Activated CD4-positive, alpha-beta T cell treated with anti-CD3 and anti-CD28 coated beads, Interleukin-2, amount 10 ng/mL, durations not matched to agents 7 days and 5 days (primary cell): ENCODE measurements at regions not wholly inside any gene's neighbourhood (a gene's known extent, or its start where the extent isn't known, plus 50 kb on each side); places are given as distances from the start of the nearest gene placed in this dataset.

Experiments used
- CTCF ChIA-PET: fragments of 350-600 bp; sonication (Branson Sonifier 250); formaldehyde crosslinking; loops from one replicate; lab custom pipeline; 2021; ENCODE audit warnings: antibody characterized with exemption; lab: Charles Lee
- POLR2A ChIA-PET: fragments of 350-600 bp; sonication (Branson Sonifier 250); formaldehyde crosslinking; loops from one replicate; lab custom pipeline; 2021; ENCODE audit warnings: antibody characterized with exemption; lab: Charles Lee
- DNase-seq: peaks from one replicate; pipeline ENCODE4 v3.0.0-alpha.2; 2020
- H3K27ac Mint-ChIP-seq: one replicate; pipeline ENCODE4 v1.8.0; 2021; ENCODE audit warnings: mild to moderate bottlenecking, moderate library complexity, mixed read lengths
- H3K27me3 Mint-ChIP-seq: one replicate; pipeline ENCODE4 v1.8.0; 2021; ENCODE audit warnings: mixed read lengths
- H3K36me3 Mint-ChIP-seq: one replicate; pipeline ENCODE4 v1.8.0; 2021; ENCODE audit warnings: low read depth, mixed read lengths
- H3K4me1 Mint-ChIP-seq: one replicate; pipeline ENCODE4 v1.8.0; 2021; ENCODE audit warnings: mixed read lengths
- H3K4me3 Mint-ChIP-seq: one replicate; pipeline ENCODE4 v1.8.0; 2021; ENCODE audit warnings: mild to moderate bottlenecking, moderate library complexity, mixed read lengths
- H3K9me3 Mint-ChIP-seq: one replicate; pipeline ENCODE4 v1.8.0; 2021; ENCODE audit warnings: mixed read lengths

GRCh38 chr7:14040528-14040927 lies 51.1 kb upstream of the ETV1 start:
- Mint-ChIP-seq H3K4me3 (no peak overlapping the region), H3K27ac (no peak overlapping the region), H3K36me3 (no peaks in the 10 kb centered on the region), H3K27me3 (no peaks in the 10 kb centered on the region), H3K4me1 (no peaks in the 10 kb centered on the region), H3K9me3 (no peaks in the 10 kb centered on the region)
- ChIA-PET CTCF (no interaction called here), POLR2A (no interaction called here)
- no peak for DNase-seq
